ENCODE measurements at regions not wholly inside any gene's neighbourhood (a gene's known extent, or its start where the extent isn't known, plus 50 kb on each side); places are given as distances from the start of the nearest gene placed in this dataset.

DNA sequence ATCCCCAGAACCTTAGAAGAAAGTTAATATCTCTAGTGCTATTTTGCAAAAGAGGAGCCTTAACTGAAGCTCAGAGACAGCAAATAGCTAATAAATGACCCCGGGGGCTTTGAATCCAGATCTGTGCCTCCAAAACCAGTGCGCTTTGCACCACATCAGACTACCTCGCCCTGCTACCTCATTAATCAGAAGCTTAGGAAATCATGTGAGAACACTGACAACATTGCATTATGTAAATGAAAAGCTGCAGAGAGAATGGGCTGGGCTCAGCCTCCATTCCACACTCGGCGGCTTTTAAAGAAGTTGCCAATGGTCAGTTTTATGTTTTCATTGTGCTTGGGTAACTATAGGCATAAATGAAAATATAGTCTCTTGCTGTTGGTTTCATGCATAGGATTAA, 54.0 kb upstream of the STMND1 start:
- no peak for DNase-seq (ENCODE audit: low read depth)

DNA sequence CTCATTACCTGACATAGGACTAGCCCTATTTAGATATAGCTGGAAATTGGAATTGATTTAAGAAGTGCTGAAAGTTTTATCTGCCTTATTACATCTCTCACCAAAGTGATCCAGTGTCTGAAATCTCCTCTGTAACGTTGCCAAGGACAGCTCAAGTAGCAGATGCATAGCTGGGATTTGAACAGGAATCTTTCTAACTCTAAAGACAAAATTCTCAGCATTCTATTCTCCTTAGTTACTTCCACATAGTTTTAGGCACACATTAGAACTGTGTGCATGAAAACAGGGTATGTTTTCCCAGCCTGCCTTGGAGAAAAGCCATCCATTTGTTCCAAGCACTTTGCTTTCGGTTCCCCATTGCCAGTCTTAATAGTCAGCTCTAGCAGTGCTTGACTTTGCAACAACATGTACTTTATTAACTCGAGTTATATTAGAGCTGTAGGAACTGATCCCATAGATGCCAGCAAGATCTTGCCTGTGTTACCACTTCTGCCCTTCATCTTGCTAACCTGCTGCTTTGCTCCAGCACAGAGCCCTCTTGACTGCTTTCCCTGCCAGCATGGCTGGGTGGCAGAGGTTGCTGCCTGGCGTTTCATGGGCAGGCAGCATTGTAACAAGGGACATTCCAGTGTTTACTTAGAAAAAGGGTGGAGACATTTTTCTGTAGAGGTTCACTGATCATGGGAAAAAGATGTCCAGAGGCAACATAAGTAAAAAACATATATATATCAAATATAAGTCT, 56.1 kb upstream of the STMND1 start:
- peak; percentile 10 for DNase-seq (ENCODE audit: low read depth)

DNA sequence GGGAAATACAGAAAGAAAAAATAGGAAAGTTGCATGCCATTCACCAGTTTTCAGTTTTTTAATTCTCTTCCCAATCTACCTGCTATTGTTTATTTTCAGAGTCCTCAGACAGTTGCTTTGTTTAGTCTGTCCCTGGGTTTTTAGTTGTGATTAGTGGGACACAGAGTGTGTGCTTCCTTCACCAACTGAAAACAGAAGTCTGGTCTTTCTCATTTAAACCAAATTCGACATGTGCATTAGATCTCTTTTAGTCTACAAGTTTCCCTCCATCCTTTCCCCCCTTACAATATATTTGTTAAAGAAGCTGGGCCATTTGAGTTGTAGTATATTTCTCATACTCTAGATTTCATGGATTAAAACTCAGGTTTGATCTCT, 58.7 kb upstream of the STMND1 start:
- DNase-seq (ENCODE audit: low read depth): no peak

DNA sequence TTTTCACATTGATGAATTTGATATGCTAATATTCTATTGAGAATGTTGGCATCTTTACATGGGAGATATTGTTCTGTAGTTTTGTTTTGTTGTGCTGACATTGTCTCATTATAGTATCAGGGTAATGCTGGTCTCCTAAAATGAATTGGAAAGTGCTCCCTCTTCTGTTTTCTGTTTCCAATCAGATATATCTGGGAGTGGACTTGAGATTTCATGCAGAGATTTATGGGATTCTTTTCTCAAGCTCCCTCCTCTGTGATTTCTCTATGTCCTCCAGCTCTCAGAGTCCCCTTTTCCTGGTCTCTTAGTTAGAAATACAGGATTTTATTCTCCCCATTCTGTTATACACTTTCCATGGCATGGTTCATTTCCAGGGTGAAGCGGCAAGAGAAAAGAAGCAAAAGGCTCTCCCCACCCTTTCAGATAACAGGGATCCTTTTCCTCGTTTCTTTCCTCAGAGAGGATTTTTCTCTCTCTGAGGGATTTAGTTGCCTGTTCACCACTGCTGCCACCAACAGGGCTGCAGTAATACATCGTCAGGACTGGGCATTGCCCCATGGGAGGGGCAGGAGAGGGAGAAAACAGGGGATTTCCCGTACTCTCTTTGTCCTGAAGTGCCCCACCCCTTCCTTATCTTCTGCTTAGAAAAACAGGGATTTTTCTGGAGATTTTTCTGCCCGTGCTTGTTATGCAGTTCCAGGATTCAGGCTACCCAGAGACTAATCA, 59.3 kb upstream of the STMND1 start:
- peak; percentile 51 for DNase-seq (ENCODE audit: low read depth)

DNA sequence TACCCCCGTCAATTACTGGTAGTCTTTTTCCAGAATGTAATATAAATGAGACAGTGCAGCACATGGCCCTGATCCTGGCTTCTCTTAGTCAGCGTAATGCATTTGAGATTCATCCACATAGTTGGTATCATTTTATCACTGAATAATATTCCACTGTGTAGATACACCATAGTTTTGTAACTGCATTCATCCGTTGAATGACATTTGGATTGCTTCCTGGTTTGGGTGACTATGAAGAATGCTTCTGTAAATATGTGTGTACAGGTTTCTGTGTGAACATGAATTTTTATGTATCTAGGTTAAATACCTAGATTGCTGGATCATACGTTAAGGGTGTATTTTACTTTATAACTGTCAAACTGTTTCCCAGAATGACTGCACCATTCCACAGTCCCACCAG, 62.6 kb upstream of the STMND1 start:
- DNase-seq (ENCODE audit: low read depth): no peak

DNA sequence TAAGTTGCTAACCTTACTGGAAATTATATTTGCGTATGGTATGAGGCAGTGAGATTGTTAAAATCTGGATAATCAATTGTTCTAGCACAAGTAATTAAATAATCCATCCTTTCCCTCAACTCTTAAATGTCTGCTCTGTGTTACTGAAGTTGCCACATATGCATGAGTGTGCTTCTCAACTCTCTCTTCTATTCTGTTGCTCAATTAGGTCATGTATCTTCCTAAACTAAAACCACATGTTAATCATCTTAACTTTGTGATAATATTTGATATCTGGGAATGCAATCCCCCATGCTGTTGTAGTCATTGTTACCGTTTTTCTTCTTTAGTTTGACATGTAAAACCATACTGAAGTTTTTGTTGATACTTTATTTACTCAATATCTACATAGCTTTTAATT, 63.5 kb upstream of the STMND1 start:
- DNase-seq (ENCODE audit: low read depth): no peak

DNA sequence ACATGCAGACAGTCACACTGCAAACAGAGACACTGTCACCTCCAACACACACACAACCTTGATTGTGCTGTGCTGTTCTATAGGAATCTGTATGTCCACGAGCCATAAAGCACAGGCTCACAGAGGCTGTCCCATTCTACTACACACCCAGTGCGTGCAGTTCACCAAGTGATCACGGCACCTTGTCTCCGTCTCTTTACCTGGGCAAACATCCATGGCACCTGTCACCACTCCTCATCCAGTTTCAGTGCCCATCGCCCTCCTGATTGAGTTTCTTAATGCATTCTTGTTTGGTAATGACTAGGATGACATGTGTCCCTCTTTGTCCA, 65.8 kb upstream of the STMND1 start:
- DNase-seq (ENCODE audit: low read depth): no peak

DNA sequence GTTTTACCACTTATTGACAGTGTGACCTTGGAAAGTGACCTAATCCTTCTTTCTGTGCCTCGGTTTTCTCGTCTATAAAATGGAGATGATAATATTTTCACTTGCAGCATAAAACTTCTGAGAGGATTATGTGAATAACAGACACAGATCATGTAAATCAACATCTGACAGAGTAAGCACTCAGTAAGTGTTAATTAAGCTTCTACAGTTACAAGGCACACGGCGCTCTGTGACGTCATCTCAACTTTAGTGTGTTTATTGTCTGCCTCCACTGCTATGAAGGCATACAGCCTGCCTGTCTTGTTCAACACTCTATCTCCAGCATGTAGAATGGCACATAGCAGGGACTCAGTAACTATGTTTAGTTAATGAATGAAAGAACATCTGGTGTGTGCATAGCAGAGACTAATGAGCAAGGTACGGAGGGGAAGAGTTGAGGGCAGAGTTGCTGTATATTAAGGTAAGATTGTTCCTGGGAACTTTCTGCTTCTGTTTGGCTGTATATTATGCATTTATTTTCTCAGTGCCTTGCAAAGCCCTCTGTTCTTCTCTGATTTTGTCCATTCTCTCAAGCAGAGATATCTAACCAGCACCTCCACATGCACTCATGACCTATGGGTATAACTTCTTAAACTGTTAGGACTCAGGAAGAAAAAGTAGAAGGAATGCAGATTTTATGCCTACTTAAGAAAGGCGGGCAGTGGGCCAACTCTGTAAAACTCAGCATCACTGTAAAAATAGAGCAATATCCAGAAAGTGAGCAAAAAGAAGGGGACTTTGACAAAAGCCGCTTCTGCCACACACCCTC, 66.4 kb upstream of the STMND1 start:
- peak; percentile 79 for DNase-seq (ENCODE audit: low read depth)

DNA sequence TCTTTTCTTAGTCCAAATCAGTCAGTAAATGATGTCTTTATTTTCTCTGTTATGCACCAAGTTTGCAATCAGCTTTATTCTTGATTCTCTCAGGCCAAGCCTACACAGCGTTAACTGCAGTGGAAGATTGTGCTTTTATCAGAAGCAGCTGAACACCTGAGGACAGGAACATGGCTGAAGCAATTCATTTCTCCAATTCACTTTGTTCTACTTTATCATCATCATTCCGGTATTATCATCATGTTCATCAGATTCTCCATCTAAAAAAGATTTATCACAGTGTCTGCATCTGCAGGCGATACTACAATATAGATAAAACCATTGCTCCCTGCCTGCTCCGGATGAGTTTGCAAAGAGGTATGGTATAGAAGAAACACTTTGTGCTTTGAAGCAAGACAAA, 68.1 kb upstream of the STMND1 start:
- no peak for DNase-seq (ENCODE audit: low read depth)

DNA sequence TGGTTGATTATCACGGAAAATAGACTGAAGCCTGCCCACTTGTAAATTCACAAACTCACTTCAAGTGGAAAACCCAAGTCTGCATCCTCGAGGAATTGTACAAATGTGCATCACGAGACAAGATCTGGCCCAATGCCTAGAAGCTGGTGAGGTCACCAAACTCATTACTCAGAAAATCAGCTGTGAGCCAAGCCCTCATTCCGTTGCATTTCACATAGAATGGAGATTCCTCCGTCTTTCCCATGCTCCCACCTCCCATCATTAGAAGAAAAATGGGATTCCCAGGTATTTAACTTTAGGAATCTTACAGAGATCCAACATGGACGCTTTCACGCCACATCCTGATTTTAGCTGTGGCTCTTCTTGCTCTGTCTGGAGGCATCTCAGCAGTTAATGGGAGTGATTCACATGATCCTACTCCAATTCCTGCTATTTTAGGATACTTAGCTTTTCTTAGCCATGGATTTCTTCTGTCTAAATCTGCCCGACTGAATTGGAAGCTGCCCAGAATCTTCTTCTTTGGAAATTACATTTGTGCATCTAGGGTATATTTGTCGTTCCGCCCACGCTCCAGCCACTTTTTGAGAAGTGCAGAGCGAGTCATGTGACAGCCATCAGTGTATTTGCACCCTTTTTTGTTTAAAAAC, 68.7 kb upstream of the STMND1 start:
- peak; percentile 93 for DNase-seq (ENCODE audit: low read depth)

DNA sequence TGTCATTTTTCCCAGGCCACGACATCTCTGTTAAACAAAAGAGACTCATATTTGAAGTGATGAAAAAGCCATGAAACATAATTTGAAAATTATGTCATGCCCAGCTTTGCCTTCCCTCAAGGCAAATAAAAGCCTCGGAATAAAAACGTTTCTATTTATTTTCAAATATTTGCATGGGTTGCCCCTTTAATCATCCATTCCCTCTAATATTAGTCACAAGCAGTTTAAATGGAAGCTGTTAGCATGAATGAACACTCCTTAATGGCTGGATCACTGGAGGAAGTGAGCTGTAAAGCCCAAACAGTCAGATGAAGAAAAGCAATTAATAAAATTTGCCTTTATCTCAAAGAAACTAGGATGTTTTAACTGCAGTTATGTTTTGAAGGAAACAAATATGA, 69.3 kb upstream of the STMND1 start:
- peak; percentile 88 for DNase-seq (ENCODE audit: low read depth)

DNA sequence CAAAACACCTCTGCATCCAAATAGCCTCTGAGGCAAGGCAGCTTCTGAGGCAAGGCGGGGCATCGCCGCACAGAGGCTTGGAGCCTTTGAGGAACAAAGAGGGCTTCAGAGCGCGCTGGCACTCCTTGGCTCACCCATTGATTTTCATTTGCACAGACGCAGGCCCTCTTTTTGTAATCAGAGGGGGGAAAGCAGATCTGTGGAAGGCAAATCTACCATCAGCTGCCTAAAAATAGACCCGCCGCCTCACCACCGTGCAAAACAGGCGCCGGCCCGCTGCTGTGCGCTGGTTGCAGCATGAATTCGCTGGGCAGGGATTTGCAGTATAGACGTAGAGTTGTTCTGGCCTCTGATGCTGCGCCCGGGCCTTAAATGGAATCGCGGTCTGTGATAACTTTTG, 69.9 kb upstream of the STMND1 start:
- DNase-seq (ENCODE audit: low read depth): no peak

DNA sequence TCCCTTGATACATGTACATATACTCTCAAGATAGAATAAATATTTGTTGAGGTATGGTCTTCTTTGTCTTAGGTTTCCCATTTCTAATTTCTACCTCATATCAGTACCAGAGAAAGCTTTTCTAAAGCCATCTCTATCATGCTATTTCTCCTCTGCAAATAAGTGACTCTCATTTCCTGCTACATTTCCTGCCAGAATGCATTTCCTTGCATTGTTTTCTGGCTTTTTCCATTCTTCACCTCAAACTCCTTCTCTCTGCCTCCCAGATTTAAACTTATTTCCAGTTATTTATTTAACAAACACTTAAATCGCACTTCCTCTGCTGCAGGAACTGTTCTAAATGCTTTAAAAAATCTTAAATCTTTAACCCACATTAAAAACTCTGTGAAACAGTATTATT, 74.4 kb upstream of the STMND1 start:
- no peak for DNase-seq (ENCODE audit: low read depth)

DNA sequence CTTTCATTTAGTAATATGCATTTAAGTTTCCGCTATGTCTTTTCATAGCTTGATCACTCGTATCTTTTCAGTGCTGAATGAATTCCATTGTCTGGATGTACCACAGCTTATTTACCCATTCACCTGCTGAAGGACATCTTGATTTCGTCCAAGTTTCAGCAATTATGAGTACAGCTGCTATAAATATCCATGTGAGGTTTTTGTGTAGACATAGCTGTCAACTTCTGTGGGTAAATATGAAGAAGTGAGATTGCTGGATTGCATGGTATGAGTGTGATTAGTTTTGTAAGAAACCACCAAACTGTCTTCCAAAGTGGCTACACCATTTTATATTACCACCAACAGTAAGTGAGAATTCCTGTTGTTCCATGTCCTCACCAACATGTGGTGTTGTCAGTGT, 79.2 kb upstream of the STMND1 start:
- no peak for DNase-seq (ENCODE audit: low read depth)

DNA sequence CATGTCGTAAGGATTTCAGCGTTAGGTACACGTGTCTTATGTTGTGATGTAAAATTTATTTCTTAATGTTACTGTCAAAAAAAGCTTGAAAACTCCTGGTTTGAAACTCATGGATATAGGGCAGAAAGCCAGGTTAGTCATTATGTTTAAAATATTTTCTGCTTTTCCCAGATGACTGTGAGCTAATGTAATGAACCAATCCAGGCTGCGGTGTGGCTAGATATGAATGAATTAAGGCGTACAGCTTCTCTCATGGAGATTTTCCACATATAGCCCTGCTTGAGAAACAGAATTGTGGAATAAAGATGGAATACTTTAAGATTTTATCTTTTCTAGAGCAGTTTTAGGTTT, 80.3 kb upstream of the STMND1 start:
- DNase-seq (ENCODE audit: low read depth): no peak

DNA sequence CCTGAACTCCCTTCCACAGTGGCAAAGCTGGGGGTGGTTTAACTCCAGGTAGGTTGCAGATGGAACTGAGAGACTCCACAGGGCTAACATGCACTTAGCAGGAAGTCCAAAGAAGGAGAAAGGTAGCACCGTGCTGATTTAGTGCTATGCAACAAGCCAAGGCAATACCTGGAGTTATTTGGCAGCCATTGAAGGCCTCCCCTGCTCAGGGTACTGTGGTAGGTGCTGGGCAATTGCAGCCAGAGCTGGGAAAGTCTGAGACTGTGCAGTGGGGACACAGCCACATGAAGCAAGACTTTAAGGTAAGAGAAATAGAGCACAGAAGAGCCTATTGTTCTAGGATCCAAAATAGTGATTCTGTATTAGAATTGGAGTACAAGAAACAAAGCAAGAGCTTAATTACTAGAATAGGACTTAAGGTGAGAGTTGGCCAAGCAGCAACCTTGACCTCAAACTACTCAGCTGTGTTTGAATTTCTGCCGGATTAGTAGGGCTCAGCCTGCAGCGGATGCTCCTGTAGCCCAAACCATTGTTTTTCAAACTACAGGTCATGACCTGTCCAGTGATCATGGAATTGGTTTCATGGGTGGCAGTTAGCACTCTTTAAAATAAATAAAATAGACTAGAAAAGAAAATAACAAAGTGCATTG, 80.8 kb upstream of the STMND1 start:
- DNase-seq (ENCODE audit: low read depth): no peak

DNA sequence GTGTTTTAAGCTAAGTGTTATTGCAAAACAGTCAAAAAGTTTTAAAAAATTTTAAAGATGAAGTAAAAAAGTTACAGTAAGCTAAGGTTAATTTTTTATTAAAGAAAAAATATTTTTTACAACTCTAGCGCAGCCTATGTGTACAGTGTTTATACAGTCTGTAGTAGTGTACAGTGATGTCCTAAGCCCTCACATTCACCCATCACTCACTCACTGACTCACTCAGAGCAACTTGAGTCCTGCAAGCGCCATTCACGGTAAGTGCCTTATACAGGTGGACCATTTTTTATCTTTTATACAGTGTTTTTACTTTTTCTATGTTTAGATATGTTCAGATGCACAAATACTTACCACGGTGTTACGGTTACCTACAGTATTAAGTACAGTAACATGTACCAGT, 83.4 kb upstream of the STMND1 start:
- DNase-seq (ENCODE audit: low read depth): no peak

DNA sequence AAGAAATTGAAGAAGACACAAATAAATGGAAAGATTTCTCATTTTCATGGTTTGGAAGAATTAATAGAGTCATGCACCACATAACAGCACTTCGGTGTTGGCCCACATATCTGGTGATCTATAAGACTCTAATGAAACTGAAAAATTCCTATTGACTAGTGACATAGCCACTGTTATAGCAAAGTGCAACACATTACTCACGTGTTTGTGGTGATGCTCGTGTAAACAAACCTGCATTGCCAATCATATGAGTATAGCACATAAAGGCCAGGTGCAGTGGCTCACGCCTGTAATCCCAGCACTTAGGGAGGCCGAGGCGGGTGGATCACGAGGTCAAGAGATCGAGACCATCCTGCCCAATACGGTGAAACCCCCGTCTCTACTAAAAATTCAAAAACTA, 84.4 kb upstream of the STMND1 start:
- DNase-seq (ENCODE audit: low read depth): no peak

DNA sequence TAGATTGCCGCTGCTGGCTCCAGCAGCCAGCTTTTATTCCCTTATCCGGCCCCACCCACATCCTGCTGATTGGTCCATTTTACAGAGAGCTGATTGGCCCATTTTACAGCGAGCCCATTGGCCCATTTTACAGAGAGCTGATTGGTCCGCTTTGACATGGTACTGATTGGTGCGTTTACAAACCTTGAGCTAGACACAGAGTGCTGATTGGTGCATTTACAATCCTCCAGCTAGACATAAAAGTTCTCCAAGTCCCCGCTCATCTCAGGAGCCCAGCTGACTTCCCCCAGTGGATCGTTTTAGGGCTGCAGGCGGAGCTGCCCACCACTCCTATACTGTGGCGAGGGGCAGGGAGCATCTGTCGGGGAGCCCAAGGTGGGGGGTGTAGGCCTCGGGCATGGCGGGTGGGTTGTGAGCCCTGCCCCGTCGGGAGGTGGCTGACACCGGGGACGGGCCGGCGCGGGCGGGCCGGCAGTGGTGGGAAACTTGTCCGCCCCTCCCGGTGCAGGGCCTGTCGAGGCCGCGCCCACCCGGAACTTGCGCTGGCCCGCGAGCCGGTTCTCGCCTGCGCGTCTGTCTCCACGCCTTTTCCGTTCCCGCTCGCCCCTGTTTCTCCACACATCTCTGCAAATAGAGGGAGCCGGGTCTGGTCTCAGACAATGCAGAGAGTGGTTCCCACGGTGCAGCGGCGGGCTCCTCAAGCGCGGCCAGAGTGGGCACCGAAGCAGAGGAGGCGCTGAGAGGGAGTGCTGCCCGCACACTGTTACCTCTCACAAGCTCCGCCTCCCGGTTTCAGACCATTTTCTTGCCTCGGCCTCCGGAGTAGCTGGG, 86.1 kb upstream of the STMND1 start:
- peak; percentile 5 for DNase-seq (ENCODE audit: low read depth)

DNA sequence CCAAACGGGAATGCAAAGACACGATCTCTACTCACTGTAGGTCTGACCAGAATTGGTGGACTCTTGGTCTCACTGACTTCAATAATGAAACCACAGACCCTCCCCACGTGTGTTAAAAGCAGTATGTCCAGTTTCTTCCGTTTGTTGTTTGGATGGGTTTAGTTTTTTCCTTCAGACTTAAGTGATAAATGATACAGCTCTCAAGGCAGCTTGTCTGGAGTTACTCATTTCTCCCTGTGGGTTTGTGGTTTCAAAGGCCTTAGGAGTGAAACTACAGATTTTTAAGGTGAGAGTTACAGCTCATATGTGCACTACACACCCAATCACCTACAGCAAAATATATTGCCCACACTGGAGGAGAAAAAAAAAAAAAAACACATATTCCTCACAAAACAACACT, 86.7 kb upstream of the STMND1 start:
- DNase-seq (ENCODE audit: low read depth): peak; percentile 73

DNA sequence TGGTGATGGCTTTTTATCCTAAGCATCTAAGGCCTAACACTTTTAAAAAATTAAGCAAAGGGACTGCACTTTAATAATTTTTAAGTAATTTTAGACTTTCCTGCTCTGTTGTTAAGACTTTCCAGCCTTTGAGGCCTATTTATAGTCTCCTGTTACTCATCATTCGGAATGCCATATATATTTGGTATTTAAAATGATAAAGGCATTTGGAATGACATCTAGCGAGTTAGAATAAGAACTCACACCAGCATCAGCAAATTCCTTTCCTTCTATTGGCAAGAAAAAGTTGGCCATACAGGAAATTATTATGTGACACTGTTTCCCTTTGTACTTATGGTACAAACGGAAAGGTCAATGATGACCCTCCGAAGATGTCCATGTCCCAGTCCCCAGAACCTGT, 88.1 kb upstream of the STMND1 start:
- peak; percentile 3 for DNase-seq (ENCODE audit: low read depth)

Data from renal cortical epithelial cell (primary cell).